IMR-90 (cell line): ENCODE measurements at regions not wholly inside any gene's neighbourhood (a gene's known extent, or its start where the extent isn't known, plus 50 kb on each side); places are given as distances from the start of the nearest gene placed in this dataset.
A peak's percentile ranks its signal among the peaks of the same experiment; 100 is the strongest.

Experiments used
- CEBPB ChIP-seq: IDR thresholded peaks from 2 replicates; pipeline ENCODE4 v1.6.1; 2012; ENCODE audit warnings: low read depth, low read length, improper control_type of control experiment
- CHD1 ChIP-seq: IDR thresholded peaks from 2 replicates; pipeline ENCODE4 v1.6.1; 2012; ENCODE audit warnings: low read depth, low read length, improper control_type of control experiment
- FOS ChIP-seq: fragments of 150-350 bp; IDR thresholded peaks from 2 replicates; pipeline ENCODE4 v1.6.1; 2016; ENCODE audit warnings: low read depth, low read length
- MAFK ChIP-seq: IDR thresholded peaks from 2 replicates; pipeline ENCODE4 v1.6.1; 2012; ENCODE audit warnings: low read depth, low read length, improper control_type of control experiment
- POLR2A ChIP-seq: IDR thresholded peaks from 2 replicates; pipeline ENCODE4 v1.6.1; 2012; ENCODE audit warnings: mild to moderate bottlenecking, low read depth, low read length
- RAD21 ChIP-seq: IDR thresholded peaks from 2 replicates; pipeline ENCODE4 v1.6.1; 2012; ENCODE audit warnings: low read length, improper control_type of control experiment
- RCOR1 ChIP-seq: IDR thresholded peaks from 2 replicates; pipeline ENCODE4 v1.6.1; 2012; ENCODE audit warnings: mild to moderate bottlenecking, low read length, improper control_type of control experiment; ENCODE audit not compliant: insufficient replicate concordance
- RFX5 ChIP-seq: IDR thresholded peaks from 2 replicates; pipeline ENCODE4 v1.8.0; 2012; ENCODE audit warnings: low read depth, mild to moderate bottlenecking, low read length, moderate library complexity
- SMC3 ChIP-seq: fragments of 150-350 bp; IDR thresholded peaks from 2 replicates; pipeline ENCODE4 v1.6.1; 2016; ENCODE audit warnings: low read depth, mild to moderate bottlenecking, antibody characterized with exemption, low read length, moderate library complexity
- TF ChIP-seq, protein P1 (sequence below): conservative IDR thresholded peaks from 2 replicates; pipeline ENCODE4 v1.5.1; 2012; ENCODE audit warnings: mild to moderate bottlenecking, low read depth, low read length, improper control_type of control experiment
- TF ChIP-seq, protein P2 (sequence below): fragments of 150-350 bp; IDR thresholded peaks from 2 replicates; pipeline ENCODE4 v1.6.1; 2017; ENCODE audit warnings: mild to moderate bottlenecking, antibody characterized with exemption, low read length, low read depth

DNA sequence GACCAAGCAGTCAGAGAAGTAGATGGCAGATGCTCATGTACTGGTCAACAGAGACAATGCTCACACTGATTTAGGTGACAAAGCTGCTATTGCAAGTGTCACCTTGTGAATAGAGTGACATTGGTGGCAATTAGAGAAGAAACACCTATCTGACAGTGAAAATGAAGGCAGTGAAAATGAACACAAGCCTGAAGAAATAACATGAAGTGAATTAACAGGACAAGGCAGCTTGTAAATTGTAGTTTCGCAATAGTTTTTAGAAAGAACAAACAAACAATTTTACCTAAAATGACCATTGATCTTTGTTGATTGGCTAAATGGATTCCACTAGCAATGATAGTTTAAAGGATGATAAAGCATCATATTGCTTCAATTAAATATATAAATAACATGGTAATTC, 1389.5 kb downstream of the PLA2G4A start:
- TF ChIP-seq RCOR1 (no peak), POLR2A (no peak), RFX5 (no peak), SMC3 (no peak), CEBPB (peak; percentile 90), MAFK (no peak), RAD21 (no peak), FOS (no peak), CHD1 (no peak)
- TF ChIP-seq, protein P1, sequence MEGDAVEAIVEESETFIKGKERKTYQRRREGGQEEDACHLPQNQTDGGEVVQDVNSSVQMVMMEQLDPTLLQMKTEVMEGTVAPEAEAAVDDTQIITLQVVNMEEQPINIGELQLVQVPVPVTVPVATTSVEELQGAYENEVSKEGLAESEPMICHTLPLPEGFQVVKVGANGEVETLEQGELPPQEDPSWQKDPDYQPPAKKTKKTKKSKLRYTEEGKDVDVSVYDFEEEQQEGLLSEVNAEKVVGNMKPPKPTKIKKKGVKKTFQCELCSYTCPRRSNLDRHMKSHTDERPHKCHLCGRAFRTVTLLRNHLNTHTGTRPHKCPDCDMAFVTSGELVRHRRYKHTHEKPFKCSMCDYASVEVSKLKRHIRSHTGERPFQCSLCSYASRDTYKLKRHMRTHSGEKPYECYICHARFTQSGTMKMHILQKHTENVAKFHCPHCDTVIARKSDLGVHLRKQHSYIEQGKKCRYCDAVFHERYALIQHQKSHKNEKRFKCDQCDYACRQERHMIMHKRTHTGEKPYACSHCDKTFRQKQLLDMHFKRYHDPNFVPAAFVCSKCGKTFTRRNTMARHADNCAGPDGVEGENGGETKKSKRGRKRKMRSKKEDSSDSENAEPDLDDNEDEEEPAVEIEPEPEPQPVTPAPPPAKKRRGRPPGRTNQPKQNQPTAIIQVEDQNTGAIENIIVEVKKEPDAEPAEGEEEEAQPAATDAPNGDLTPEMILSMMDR, result no peak
- TF ChIP-seq, protein P2, sequence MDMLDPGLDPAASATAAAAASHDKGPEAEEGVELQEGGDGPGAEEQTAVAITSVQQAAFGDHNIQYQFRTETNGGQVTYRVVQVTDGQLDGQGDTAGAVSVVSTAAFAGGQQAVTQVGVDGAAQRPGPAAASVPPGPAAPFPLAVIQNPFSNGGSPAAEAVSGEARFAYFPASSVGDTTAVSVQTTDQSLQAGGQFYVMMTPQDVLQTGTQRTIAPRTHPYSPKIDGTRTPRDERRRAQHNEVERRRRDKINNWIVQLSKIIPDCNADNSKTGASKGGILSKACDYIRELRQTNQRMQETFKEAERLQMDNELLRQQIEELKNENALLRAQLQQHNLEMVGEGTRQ, result no peak
